Choroid plexus epithelial cell (primary cell): ENCODE measurements at regions not wholly inside any gene's neighbourhood (a gene's known extent, or its start where the extent isn't known, plus 50 kb on each side); places are given as distances from the start of the nearest gene placed in this dataset.

Experiments used
- DNase-seq: peaks from one replicate; pipeline ENCODE4 v3.0.0-alpha.2; 2010; ENCODE audit warnings: low read depth
- H3K4me3 ChIP-seq: 2 replicates; pipeline ENCODE4 v1.5.1; 2011; ENCODE audit warnings: low read depth, mild to moderate bottlenecking, control low read depth, low read length, moderate library complexity
- CTCF ChIP-seq: conservative IDR thresholded peaks from 2 replicates; pipeline ENCODE4 v1.5.1; 2011; ENCODE audit warnings: low read depth, mild to moderate bottlenecking, control low read depth, inconsistent platforms, low read length, moderate library complexity

- DNase-seq, result no peak
- TF ChIP-seq CTCF, result no peak
- H3K4me3 ChIP-seq, result no peak overlapping the region
These were observed 58.8 kb upstream of the GGTA1 start for GRCh38 chr9:121558473-121558872.

GRCh38 chr9:121559183-121559582 lies 59.5 kb upstream of the GGTA1 start:
- peak; percentile 31 for DNase-seq
- TF ChIP-seq CTCF, result no peak
- no peak overlapping the region for H3K4me3 ChIP-seq

- no peak overlapping the region for H3K4me3 ChIP-seq
- TF ChIP-seq CTCF, result no peak
These were observed 61.3 kb upstream of the GGTA1 start for GRCh38 chr9:121560921-121561320.

GRCh38 chr9:121561385-121562222 lies 62.0 kb upstream of the GGTA1 start:
- DNase-seq, result peak; percentile 19
- no peak overlapping the region for H3K4me3 ChIP-seq
- no peak for TF ChIP-seq CTCF

More at GRCh38 chr9:121560921-121561320, 61.3 kb upstream of the GGTA1 start:
- DNase-seq, result no peak

GRCh38 chr9:121562301-121562700 lies 62.7 kb upstream of the GGTA1 start:
- TF ChIP-seq CTCF, result no peak
- H3K4me3 ChIP-seq, result no peak overlapping the region
- no peak for DNase-seq

- no peak overlapping the region for H3K4me3 ChIP-seq
- TF ChIP-seq CTCF, result no peak
- DNase-seq, result no peak
These were observed 63.8 kb upstream of the GGTA1 start for GRCh38 chr9:121563425-121563824.

- H3K4me3 ChIP-seq, result no peak overlapping the region
- TF ChIP-seq CTCF, result no peak
- no peak for DNase-seq
These were observed 64.3 kb upstream of the GGTA1 start for GRCh38 chr9:121563881-121564460.
